OCI-LY1 (cell line): ENCODE measurements at regions not wholly inside any gene's neighbourhood (a gene's known extent, or its start where the extent isn't known, plus 50 kb on each side); places are given as distances from the start of the nearest gene placed in this dataset.

Source experiments
- CTCF ChIP-seq: fragments of 200-600 bp; sonication (generic), shearing (Covaris generic); IDR thresholded peaks from 2 replicates; pipeline ENCODE4 v1.5.1; 2017; ENCODE audit warnings: mild to moderate bottlenecking, antibody characterized with exemption, low read length, moderate library complexity, mixed read lengths
- EZH2 ChIP-seq: fragments of 200-600 bp; sonication (generic), shearing (Covaris generic); IDR thresholded peaks from 2 replicates; pipeline ENCODE4 v1.8.0; 2017; ENCODE audit warnings: borderline replicate concordance, mixed run types, mild to moderate bottlenecking, antibody characterized with exemption, low read length, moderate library complexity, mixed read lengths

- no peak for TF ChIP-seq CTCF
- no peak for TF ChIP-seq EZH2
Measured at GRCh38 chr10:37721100-37721499, 136.3 kb downstream of the ZNF248 start.
